Erythroblast (primary cell): ENCODE measurements at regions not wholly inside any gene's neighbourhood (a gene's known extent, or its start where the extent isn't known, plus 50 kb on each side); places are given as distances from the start of the nearest gene placed in this dataset.

ENCODE experiments used
- GATA1 ChIP-seq: IDR thresholded peaks from 2 replicates; pipeline ENCODE4 v1.6.1; 2011; ENCODE audit warnings: low read depth, mild to moderate bottlenecking, control low read depth, low read length, moderate library complexity
- POLR2A ChIP-seq: IDR thresholded peaks from 2 replicates; pipeline ENCODE4 v1.6.1; 2011; ENCODE audit warnings: mild to moderate bottlenecking, low read length

- TF ChIP-seq GATA1 = no peak
- TF ChIP-seq POLR2A = no peak
Measured at GRCh38 chr4:188719794-188720193, 580.6 kb downstream of the TRIML1 start.
